GM12865 (cell line): ENCODE measurements at regions not wholly inside any gene's neighbourhood (a gene's known extent, or its start where the extent isn't known, plus 50 kb on each side); places are given as distances from the start of the nearest gene placed in this dataset.

Experiments
- DNase-seq: peaks from one replicate; pipeline ENCODE4 v3.0.0; 2010; ENCODE audit warnings: low read depth
- H3K4me3 ChIP-seq: 2 replicates; pipeline ENCODE4 v1.5.1; 2011; ENCODE audit warnings: mild to moderate bottlenecking, low read depth, low read length, control low read depth
- CTCF ChIP-seq: IDR thresholded peaks from 2 replicates; pipeline ENCODE4 v1.5.1; 2011; ENCODE audit warnings: low read length, control low read depth, low read depth, inconsistent platforms; ENCODE audit not compliant: insufficient read depth; ENCODE audit errors: missing control alignments

- H3K4me3 ChIP-seq: no peak overlapping the region
- DNase-seq: no peak
- TF ChIP-seq CTCF: no peak
These were observed 81.0 kb downstream of the ERMARD start for GRCh38 chr6:169832247-169832948.

GRCh38 chr6:169831450-169832246 is 80.2 kb downstream of the ERMARD start:
- DNase-seq: peak; percentile 56
- TF ChIP-seq CTCF: peak; percentile 81
- H3K4me3 ChIP-seq: no peak overlapping the region
